Astrocyte (in vitro differentiated cells and primary cell): ENCODE measurements at regions not wholly inside any gene's neighbourhood (a gene's known extent, or its start where the extent isn't known, plus 50 kb on each side); places are given as distances from the start of the nearest gene placed in this dataset.

ENCODE experiments used
- DNase-seq: peaks from one replicate; pipeline ENCODE4 v3.0.0-alpha.2; 2010; ENCODE audit warnings: low read depth
- FAIRE-seq: peaks from 2 replicates; lab custom pipeline; 2011; peaks lifted over from hg19 to GRCh38; lab: Jason Lieb, UNC
- H2AFZ ChIP-seq: 2 replicates; pipeline ENCODE4 v1.6.0; 2012; ENCODE audit warnings: low read depth, low read length, inconsistent platforms
- H3K27ac ChIP-seq: 2 replicates; pipeline ENCODE4 v1.5.1; 2011; ENCODE audit warnings: low read depth, low read length, inconsistent platforms
- H3K27me3 ChIP-seq: 2 replicates; pipeline ENCODE4 v1.6.0; 2011; ENCODE audit warnings: low read length, inconsistent platforms; ENCODE audit not compliant: insufficient read depth
- H3K36me3 ChIP-seq: 2 replicates; pipeline ENCODE4 v1.5.1; 2011; ENCODE audit warnings: low read length, inconsistent platforms; ENCODE audit not compliant: insufficient read depth
- H3K4me1 ChIP-seq: 2 replicates; pipeline ENCODE4 v1.5.1; 2011; ENCODE audit warnings: low read length, inconsistent platforms; ENCODE audit not compliant: insufficient read depth
- H3K4me2 ChIP-seq: 2 replicates; pipeline ENCODE4 v1.6.0; 2012; ENCODE audit warnings: low read length, inconsistent platforms
- H3K4me3 ChIP-seq: 2 replicates; pipeline ENCODE4 v1.5.1; 2011; ENCODE audit warnings: low read depth, mild to moderate bottlenecking, low read length, inconsistent platforms; ENCODE audit not compliant: insufficient read depth
- H3K79me2 ChIP-seq: 2 replicates; pipeline ENCODE4 v1.6.0; 2012; ENCODE audit warnings: mild to moderate bottlenecking, low read length, inconsistent platforms; ENCODE audit not compliant: insufficient read depth
- H3K9ac ChIP-seq: 2 replicates; pipeline ENCODE4 v1.6.0; 2012; ENCODE audit warnings: mild to moderate bottlenecking, low read length, inconsistent platforms
- H3K9me3 ChIP-seq: 2 replicates; pipeline ENCODE4 v1.5.1; 2012; ENCODE audit warnings: low read depth, mild to moderate bottlenecking, low read length, inconsistent platforms; ENCODE audit not compliant: insufficient read depth
- H4K20me1 ChIP-seq: 2 replicates; pipeline ENCODE4 v1.6.0; 2012; ENCODE audit warnings: low read length, inconsistent platforms; ENCODE audit not compliant: insufficient read depth
- H3K27ac Mint-ChIP-seq: one replicate; pipeline ENCODE4 v1.8.0; 2021; ENCODE audit warnings: mild to moderate bottlenecking, mixed read lengths; ENCODE audit not compliant: unreplicated experiment
- H3K27me3 Mint-ChIP-seq: one replicate; pipeline ENCODE4 v1.8.0; 2021; ENCODE audit warnings: low read depth, mixed read lengths; ENCODE audit not compliant: unreplicated experiment
- H3K36me3 Mint-ChIP-seq: one replicate; pipeline ENCODE4 v1.8.0; 2021; ENCODE audit warnings: low read depth, mixed read lengths; ENCODE audit not compliant: unreplicated experiment
- H3K4me1 Mint-ChIP-seq: one replicate; pipeline ENCODE4 v1.8.0; 2021; ENCODE audit warnings: low read depth, mixed read lengths; ENCODE audit not compliant: unreplicated experiment
- H3K4me3 Mint-ChIP-seq: one replicate; pipeline ENCODE4 v1.8.0; 2021; ENCODE audit warnings: mild to moderate bottlenecking, moderate library complexity, mixed read lengths; ENCODE audit not compliant: unreplicated experiment
- H3K9me3 Mint-ChIP-seq: one replicate; pipeline ENCODE4 v1.8.0; 2021; ENCODE audit warnings: mild to moderate bottlenecking, mixed read lengths; ENCODE audit not compliant: unreplicated experiment
- CTCF ChIP-seq: IDR thresholded peaks from 2 replicates; pipeline ENCODE4 v1.5.1; 2011; ENCODE audit warnings: low read depth, mild to moderate bottlenecking, inconsistent platforms, low read length, moderate library complexity; ENCODE audit not compliant: insufficient read depth
- EZH2 ChIP-seq: IDR thresholded peaks from 2 replicates; pipeline ENCODE4 v1.6.1; 2012; ENCODE audit warnings: mild to moderate bottlenecking, low read length, inconsistent platforms; ENCODE audit not compliant: insufficient read depth

GRCh38 chr16:54690710-54691109 lies 240.0 kb upstream of the IRX5 start:
- Histone ChIP-seq H2AFZ (no peak overlapping the region), H3K79me2 (no peaks in the 10 kb centered on the region), H3K9me3 (no peaks in the 10 kb centered on the region), H3K4me2 (no peak overlapping the region), H3K27ac (no peak overlapping the region), H3K36me3 (no peaks in the 10 kb centered on the region), H3K4me1 (no peaks in the 10 kb centered on the region), H3K9ac (no peak overlapping the region), H4K20me1 (no peaks in the 10 kb centered on the region), H3K27me3 (no peaks in the 10 kb centered on the region), H3K4me3 (no peak overlapping the region)
- no peaks in the 10 kb centered on the region for H3K27me3 Mint-ChIP-seq
- DNase-seq (no peak), FAIRE-seq (no peak)
- no peak overlapping the region for H3K27ac Mint-ChIP-seq
- no peaks in the 10 kb centered on the region for H3K4me1 Mint-ChIP-seq
- TF ChIP-seq CTCF, result no peak
- TF ChIP-seq EZH2, result no peak
- H3K9me3 Mint-ChIP-seq, result peaks cover 3% of the 10 kb centered on the region
- H3K4me3 Mint-ChIP-seq, result no peak overlapping the region
- no peaks in the 10 kb centered on the region for H3K36me3 Mint-ChIP-seq

GRCh38 chr16:54690306-54690705 lies 240.4 kb upstream of the IRX5 start:
- Mint-ChIP-seq H3K27me3 (no peaks in the 10 kb centered on the region), H3K4me3 (no peak overlapping the region), H3K36me3 (no peaks in the 10 kb centered on the region), H3K27ac (no peak overlapping the region), H3K4me1 (no peaks in the 10 kb centered on the region), H3K9me3 (peaks cover 3% of the 10 kb centered on the region)
- Histone ChIP-seq H3K36me3 (no peaks in the 10 kb centered on the region), H3K4me1 (no peaks in the 10 kb centered on the region), H4K20me1 (no peaks in the 10 kb centered on the region), H3K9me3 (no peaks in the 10 kb centered on the region), H3K27me3 (no peaks in the 10 kb centered on the region), H3K4me2 (no peak overlapping the region), H3K27ac (no peak overlapping the region), H3K9ac (no peak overlapping the region), H3K79me2 (no peaks in the 10 kb centered on the region), H3K4me3 (no peak overlapping the region), H2AFZ (no peak overlapping the region)
- no peak for TF ChIP-seq CTCF
- no peak for TF ChIP-seq EZH2
- no peak for DNase-seq
- FAIRE-seq, result no peak

GRCh38 chr16:54689072-54689865 lies 241.4 kb upstream of the IRX5 start:
- Mint-ChIP-seq H3K4me1 (no peaks in the 10 kb centered on the region), H3K9me3 (peaks cover 3% of the 10 kb centered on the region), H3K36me3 (no peaks in the 10 kb centered on the region), H3K4me3 (no peak overlapping the region), H3K27me3 (peaks cover 8% of the 10 kb centered on the region), H3K27ac (no peak overlapping the region)
- no peak overlapping the region for H3K9ac ChIP-seq
- H3K79me2 ChIP-seq, result no peaks in the 10 kb centered on the region
- no peaks in the 10 kb centered on the region for H3K36me3 ChIP-seq
- H4K20me1 ChIP-seq, result no peaks in the 10 kb centered on the region
- no peaks in the 10 kb centered on the region for H3K4me1 ChIP-seq
- H2AFZ ChIP-seq, result no peak overlapping the region
- no peak for FAIRE-seq
- TF ChIP-seq CTCF, result no peak
- no peak for TF ChIP-seq EZH2
- no peaks in the 10 kb centered on the region for H3K9me3 ChIP-seq
- H3K4me2 ChIP-seq, result no peak overlapping the region
- H3K4me3 ChIP-seq, result no peak overlapping the region
- DNase-seq, result no peak
- no peaks in the 10 kb centered on the region for H3K27me3 ChIP-seq
- no peak overlapping the region for H3K27ac ChIP-seq
